Testis (tissue), 2 donors: ENCODE measurements at regions not wholly inside any gene's neighbourhood (a gene's known extent, or its start where the extent isn't known, plus 50 kb on each side); places are given as distances from the start of the nearest gene placed in this dataset.

Experiments
- DNase-seq: peaks from one replicate; pipeline ENCODE4 v3.0.0-alpha.2; 2019
- H3K27ac ChIP-seq, 2 donors: fragments of 200-600 bp; sonication (generic); one replicate each; pipeline ENCODE4 v1.5.1; 2019
- H3K27me3 ChIP-seq: fragments of 200-600 bp; sonication (generic); one replicate; pipeline ENCODE4 v1.5.1; 2019
- H3K36me3 ChIP-seq: fragments of 200-600 bp; sonication (generic); one replicate; pipeline ENCODE4 v1.5.1; 2017; ENCODE audit warnings: low read depth; ENCODE audit errors: missing control alignments
- H3K4me1 ChIP-seq: fragments of 200-600 bp; sonication (generic); one replicate; pipeline ENCODE4 v1.5.1; 2019
- H3K4me3 ChIP-seq, 2 donors: fragments of 200-600 bp; sonication (generic); one replicate each; pipeline ENCODE4 v1.5.1; 2017 to 2019
- H3K9me3 ChIP-seq: fragments of 200-600 bp; sonication (generic); one replicate; pipeline ENCODE4 v1.5.1; 2017
- CTCF ChIP-seq, 3 experiments: fragments of 450-650 bp in 2 of 3; fragments of 200-600 bp in 1 of 3; sonication (generic) in 1 of 3; IDR thresholded peaks; one replicate each; pipeline ENCODE4 v1.5.1; 2016 to 2019; ENCODE audit warnings: antibody characterized with exemption in 3 of 3, mild to moderate bottlenecking in 2 of 3, moderate library complexity in 1 of 3
- POLR2A ChIP-seq: fragments of 450-650 bp; IDR thresholded peaks from one replicate; pipeline ENCODE4 v1.6.1; 2017; ENCODE audit warnings: antibody characterized with exemption, mild to moderate bottlenecking, moderate library complexity
- WGBS, 2 donors: methylation state at CpG; one replicate each; pipeline ENCODE4 v1.1.5; 2018; 5-methylcytosine and 5-hydroxymethylcytosine counted together
- intact Hi-C: fragments of 100-400 bp; cut with DNase I; formaldehyde crosslinking; loops from one replicate; pipeline ENCODE4 v1.15.1; 2023; ENCODE audit warnings: low total_unique reads

GRCh38 chr10:81564143-81564542 is 310.9 kb upstream of the NRG3 start:
- TF ChIP-seq POLR2A (no peak), CTCF (IDR thresholded peaks at IDR 0.05) (no peak)
- Histone ChIP-seq H3K9me3 (no peaks in the 10 kb centered on the region), H3K27ac (no peak overlapping the region), H3K36me3 (no peaks in the 10 kb centered on the region), H3K4me1 (no peaks in the 10 kb centered on the region), H3K4me3 (no peak overlapping the region), H3K27me3 (no peaks in the 10 kb centered on the region)
- WGBS, 2 donors: 83 to 90% methylated on average over 3 of the region's 3 CpGs
- intact Hi-C loops: no loop called here
- DNase-seq: no peak

- Histone ChIP-seq H3K36me3 (no peaks in the 10 kb centered on the region), H3K27ac (no peak overlapping the region), H3K4me1 (no peaks in the 10 kb centered on the region), H3K9me3 (no peaks in the 10 kb centered on the region), H3K4me3 (no peak overlapping the region), H3K27me3 (no peaks in the 10 kb centered on the region)
- no peak for TF ChIP-seq POLR2A
- no peak for DNase-seq
- intact Hi-C loops: no loop called here
- WGBS, 2 donors: 95 to 97% methylated on average over 5 of the region's 5 CpGs
Measured at GRCh38 chr10:81569488-81569887, 305.5 kb upstream of the NRG3 start.

GRCh38 chr10:81570349-81570748 is 304.6 kb upstream of the NRG3 start:
- intact Hi-C loops: no loop called here
- TF ChIP-seq CTCF (IDR thresholded peaks at IDR 0.05): no peak
- TF ChIP-seq POLR2A: no peak
- Histone ChIP-seq H3K9me3 (no peaks in the 10 kb centered on the region), H3K4me3 (no peak overlapping the region), H3K4me1 (no peaks in the 10 kb centered on the region), H3K36me3 (no peaks in the 10 kb centered on the region), H3K27ac (no peak overlapping the region), H3K27me3 (no peaks in the 10 kb centered on the region)
- no peak for DNase-seq
- WGBS, 2 donors: 98% methylated on average over 3 of the region's 3 CpGs; no CpG with 5 or more reads in 1 of the 2 donors

GRCh38 chr10:81570878-81571794 is 303.9 kb upstream of the NRG3 start:
- H3K27ac ChIP-seq: no peak overlapping the region
- 95 to 96% methylated on average over 16 to 21 of the region's 21 CpGs for WGBS, 2 donors
- no peak for DNase-seq
- no peaks in the 10 kb centered on the region for H3K27me3 ChIP-seq
- no peak overlapping the region for H3K4me3 ChIP-seq
- no peaks in the 10 kb centered on the region for H3K4me1 ChIP-seq
- intact Hi-C loops: no loop called here
- H3K9me3 ChIP-seq: no peaks in the 10 kb centered on the region
- TF ChIP-seq POLR2A (no peak), CTCF (IDR thresholded peaks at IDR 0.05) (no peak)
- H3K36me3 ChIP-seq: no peaks in the 10 kb centered on the region

- DNase-seq: no peak
- TF ChIP-seq CTCF (IDR thresholded peaks at IDR 0.05): no peak
- TF ChIP-seq POLR2A: no peak
- H3K36me3 ChIP-seq: no peaks in the 10 kb centered on the region
- H3K4me1 ChIP-seq: no peaks in the 10 kb centered on the region
- whole genome bisulfite sequencing, 2 donors: 82% methylated on average over 3 of the region's 3 CpGs
- no peaks in the 10 kb centered on the region for H3K27me3 ChIP-seq
- H3K27ac ChIP-seq: no peak overlapping the region
- H3K9me3 ChIP-seq: no peaks in the 10 kb centered on the region
- no peak overlapping the region for H3K4me3 ChIP-seq
- intact Hi-C loops: no loop called here
Measured at GRCh38 chr10:81575036-81575435, 300.0 kb upstream of the NRG3 start.
